Right lobe of liver (tissue), 4 donors: ENCODE measurements at regions not wholly inside any gene's neighbourhood (a gene's known extent, or its start where the extent isn't known, plus 50 kb on each side); places are given as distances from the start of the nearest gene placed in this dataset.
"Not testable (repeated sequence)": the region's sequence is repeated elsewhere in the genome, so short reads cannot be mapped to it uniquely, and the experiment has no call there.

ENCODE experiments used
- CTCF ChIP-seq, 4 donors: fragments of 200-600 bp in 3 of 4; fragments of 450-650 bp in 1 of 4; IDR thresholded peaks; one replicate each; pipeline versions ENCODE4 v1.5.1 to v1.8.0; 2016 to 2022; ENCODE audit warnings: antibody characterized with exemption in 4 of 4, mild to moderate bottlenecking in 2 of 4
- POLR2A ChIP-seq: fragments of 450-650 bp; IDR thresholded peaks from one replicate; pipeline ENCODE4 v1.6.1; 2017; ENCODE audit warnings: antibody characterized with exemption, mild to moderate bottlenecking
- donor health status: DM: no; HTN: no; CAD: no.
- donor health status: DM: no; HTN: no; CAD: no.
- donor health status: DM: no; HTN: yes; CAD: no.

GRCh38 chr2:91498513-91499250 is 2807.2 kb downstream of the RPIA start:
- TF ChIP-seq CTCF (IDR thresholded peaks at IDR 0.05); POLR2A: not testable (repeated sequence)
